Prostate gland (tissue), 2 donors: ENCODE measurements at regions not wholly inside any gene's neighbourhood (a gene's known extent, or its start where the extent isn't known, plus 50 kb on each side); places are given as distances from the start of the nearest gene placed in this dataset.

ENCODE experiments used
- DNase-seq: peaks from one replicate; pipeline ENCODE4 v3.0.0-alpha.2; 2019; ENCODE audit warnings: low spot score
- H3K27ac ChIP-seq, 2 donors: fragments of 200-600 bp; sonication (generic); 2 replicates each; pipeline ENCODE4 v1.5.1; 2017 to 2019
- H3K27me3 ChIP-seq: fragments of 200-600 bp; sonication (generic); replicated peaks from 2 replicates; pipeline ENCODE4 v1.5.1; 2019; ENCODE audit not compliant: insufficient read depth
- H3K36me3 ChIP-seq, 2 donors: fragments of 200-600 bp; sonication (generic); 1 replicate in 1 of 2; 2 replicates in 1 of 2; pipeline versions ENCODE4 v1.5.1 to v1.8.1; 2017 to 2019
- H3K4me1 ChIP-seq: fragments of 200-600 bp; sonication (generic); replicated peaks from 2 replicates; pipeline ENCODE4 v1.5.1; 2019
- H3K4me3 ChIP-seq, 2 donors: fragments of 200-600 bp; sonication (generic); 2 replicates each; pipeline ENCODE4 v1.5.1; 2017 to 2019
- H3K9me3 ChIP-seq: fragments of 200-600 bp; sonication (generic); 2 replicates; pipeline ENCODE4 v1.5.1; 2017
- POLR2A ChIP-seq: fragments of 450-650 bp; IDR thresholded peaks from one replicate; pipeline ENCODE4 v1.6.1; 2016; ENCODE audit warnings: antibody characterized with exemption, mild to moderate bottlenecking
- POLR2AphosphoS5 ChIP-seq: sonication (generic); formaldehyde crosslinking; IDR thresholded peaks from one replicate; pipeline ENCODE4 v1.6.1; 2017; ENCODE audit warnings: antibody characterized with exemption
- WGBS: methylation state at CpG from one replicate; pipeline ENCODE4 v1.1.5; 2018; 5-methylcytosine and 5-hydroxymethylcytosine counted together
- intact Hi-C: fragments of 100-400 bp; cut with DNase I; formaldehyde crosslinking; loops from one replicate; pipeline ENCODE4 v1.14.2; 2022
- TF ChIP-seq, protein P1 (sequence below), 4 experiments: fragments of 200-600 bp in 2 of 4; fragments of 450-650 bp in 2 of 4; sonication (generic) in 2 of 4; IDR thresholded peaks; 1 replicate in 3 of 4; 2 replicates in 1 of 4; pipeline ENCODE4 v1.5.1; 2016 to 2019; ENCODE audit warnings: antibody characterized with exemption in 4 of 4, mild to moderate bottlenecking in 2 of 4, moderate library complexity in 2 of 4

DNA sequence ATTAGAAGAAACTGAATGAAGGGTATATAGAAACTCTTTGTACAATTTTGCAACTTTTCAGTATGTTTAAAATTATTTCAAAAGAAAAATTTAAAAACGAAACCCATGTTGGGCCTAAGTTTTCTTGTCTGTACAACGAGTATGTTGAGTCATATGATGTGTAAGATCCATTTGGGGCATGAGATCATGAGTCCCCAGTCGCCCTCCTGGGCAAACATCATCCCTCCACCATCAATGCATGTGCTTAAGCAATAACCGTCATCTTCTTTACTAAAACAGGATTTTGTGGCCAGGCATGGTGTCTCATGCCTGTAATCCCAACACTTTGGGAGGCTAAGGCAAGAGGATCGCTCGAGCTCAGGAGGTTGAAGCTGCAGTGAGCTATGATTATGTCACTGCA, 54.2 kb upstream of the CDCA7L start:
- Histone ChIP-seq H3K4me1 (no peaks in the 10 kb centered on the region), H3K4me3 (no peak overlapping the region), H3K27me3 (no peaks in the 10 kb centered on the region), H3K9me3 (no peaks in the 10 kb centered on the region), H3K27ac (no peak overlapping the region), H3K36me3 (no peaks in the 10 kb centered on the region)
- TF ChIP-seq POLR2A (no peak), POLR2AphosphoS5 (no peak)
- TF ChIP-seq, protein P1, sequence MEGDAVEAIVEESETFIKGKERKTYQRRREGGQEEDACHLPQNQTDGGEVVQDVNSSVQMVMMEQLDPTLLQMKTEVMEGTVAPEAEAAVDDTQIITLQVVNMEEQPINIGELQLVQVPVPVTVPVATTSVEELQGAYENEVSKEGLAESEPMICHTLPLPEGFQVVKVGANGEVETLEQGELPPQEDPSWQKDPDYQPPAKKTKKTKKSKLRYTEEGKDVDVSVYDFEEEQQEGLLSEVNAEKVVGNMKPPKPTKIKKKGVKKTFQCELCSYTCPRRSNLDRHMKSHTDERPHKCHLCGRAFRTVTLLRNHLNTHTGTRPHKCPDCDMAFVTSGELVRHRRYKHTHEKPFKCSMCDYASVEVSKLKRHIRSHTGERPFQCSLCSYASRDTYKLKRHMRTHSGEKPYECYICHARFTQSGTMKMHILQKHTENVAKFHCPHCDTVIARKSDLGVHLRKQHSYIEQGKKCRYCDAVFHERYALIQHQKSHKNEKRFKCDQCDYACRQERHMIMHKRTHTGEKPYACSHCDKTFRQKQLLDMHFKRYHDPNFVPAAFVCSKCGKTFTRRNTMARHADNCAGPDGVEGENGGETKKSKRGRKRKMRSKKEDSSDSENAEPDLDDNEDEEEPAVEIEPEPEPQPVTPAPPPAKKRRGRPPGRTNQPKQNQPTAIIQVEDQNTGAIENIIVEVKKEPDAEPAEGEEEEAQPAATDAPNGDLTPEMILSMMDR (IDR thresholded peaks at IDR 0.05) = no peak
- intact Hi-C loops = no loop called here
- no peak for DNase-seq
- 88% methylated on average over 6 of the region's 6 CpGs for WGBS

DNA sequence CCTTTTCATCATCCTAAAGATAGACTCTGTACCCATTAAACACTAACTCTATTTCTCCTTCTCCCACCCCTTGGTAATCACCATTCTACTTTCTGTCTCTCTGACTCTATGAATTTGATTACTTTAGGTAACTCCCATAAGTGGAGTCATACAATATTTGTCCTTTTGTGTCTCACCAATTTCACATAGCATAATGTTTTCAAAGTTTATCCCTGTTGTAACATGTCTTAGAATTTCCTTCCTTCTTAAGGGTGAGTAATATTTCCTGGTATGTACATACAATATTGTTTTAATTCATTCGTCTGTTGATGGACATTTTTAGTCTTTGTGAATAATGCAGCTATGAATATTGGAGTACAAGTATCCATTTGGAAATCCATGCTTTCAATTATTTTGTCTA, 50.9 kb upstream of the CDCA7L start:
- no peaks in the 10 kb centered on the region for H3K36me3 ChIP-seq
- H3K27ac ChIP-seq = no peak overlapping the region
- intact Hi-C loops = no loop called here
- H3K4me3 ChIP-seq = no peak overlapping the region
- H3K9me3 ChIP-seq = no peaks in the 10 kb centered on the region
- WGBS = 37% methylated on average over 1 of the region's 1 CpG
- TF ChIP-seq, protein P1 (IDR thresholded peaks at IDR 0.05) = no peak
- TF ChIP-seq POLR2A (no peak), POLR2AphosphoS5 (no peak)
- no peak for DNase-seq
- no peaks in the 10 kb centered on the region for H3K4me1 ChIP-seq
- no peaks in the 10 kb centered on the region for H3K27me3 ChIP-seq
